ENCODE measurements at regions not wholly inside any gene's neighbourhood (a gene's known extent, or its start where the extent isn't known, plus 50 kb on each side); places are given as distances from the start of the nearest gene placed in this dataset.

DNA sequence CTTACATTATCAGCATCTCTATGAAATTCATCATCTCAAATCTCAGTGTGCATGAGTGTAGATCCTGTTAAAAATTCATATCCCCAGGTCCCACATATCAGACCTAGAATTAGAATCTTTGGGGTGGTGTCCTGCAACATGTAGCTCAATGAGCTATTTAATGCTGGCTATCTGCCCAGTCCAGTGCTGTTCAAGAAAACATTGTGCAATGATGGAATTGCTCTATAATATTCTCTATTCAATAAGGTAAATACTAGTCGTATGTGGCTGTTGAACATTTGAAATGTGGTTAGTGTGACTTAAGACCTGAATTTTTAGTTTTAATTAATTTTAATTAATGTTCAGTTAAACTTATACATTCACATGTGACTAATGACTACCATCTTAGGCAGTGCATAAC, 127.4 kb downstream of the NOL4 start:
- H3K9me3 Mint-ChIP-seq: no peaks in the 10 kb centered on the region
- no peaks in the 10 kb centered on the region for H3K27me3 Mint-ChIP-seq (ENCODE audit: low read depth)
- DNase-seq (ENCODE audit: low spot score) (no peak), ATAC-seq (no peak)
- CTCF ChIA-PET: no interaction called here
- H3K27ac Mint-ChIP-seq: no peak overlapping the region
- TF ChIP-seq, protein P1, sequence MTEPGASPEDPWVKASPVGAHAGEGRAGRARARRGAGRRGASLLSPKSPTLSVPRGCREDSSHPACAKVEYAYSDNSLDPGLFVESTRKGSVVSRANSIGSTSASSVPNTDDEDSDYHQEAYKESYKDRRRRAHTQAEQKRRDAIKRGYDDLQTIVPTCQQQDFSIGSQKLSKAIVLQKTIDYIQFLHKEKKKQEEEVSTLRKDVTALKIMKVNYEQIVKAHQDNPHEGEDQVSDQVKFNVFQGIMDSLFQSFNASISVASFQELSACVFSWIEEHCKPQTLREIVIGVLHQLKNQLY (CRISPR knock-in tag; IDR thresholded peaks at IDR 0.05): no peak
- TF ChIP-seq NR3C1 (CRISPR knock-in tag; conservative IDR thresholded peaks at IDR 0.05; ENCODE audit: low read depth) (no peak), ELF4 (CRISPR knock-in tag; IDR thresholded peaks at IDR 0.05; ENCODE audit: low read depth) (no peak), EMX1 (CRISPR knock-in tag; IDR thresholded peaks at IDR 0.05) (no peak), TEAD1 (CRISPR knock-in tag; IDR thresholded peaks at IDR 0.05) (no peak), FOXK1 (CRISPR knock-in tag; IDR thresholded peaks at IDR 0.05) (no peak), TCF7 (CRISPR knock-in tag; IDR thresholded peaks at IDR 0.05; ENCODE audit: low read depth) (no peak), NFE2L1 (CRISPR knock-in tag; IDR thresholded peaks at IDR 0.05) (no peak), ATF2 (CRISPR knock-in tag; IDR thresholded peaks at IDR 0.05; ENCODE audit: borderline replicate concordance, low read depth) (no peak), NR2C2 (CRISPR knock-in tag; IDR thresholded peaks at IDR 0.05) (no peak), ZNF138 (CRISPR knock-in tag; conservative IDR thresholded peaks at IDR 0.05) (no peak)
- TF ChIP-seq, protein P2, sequence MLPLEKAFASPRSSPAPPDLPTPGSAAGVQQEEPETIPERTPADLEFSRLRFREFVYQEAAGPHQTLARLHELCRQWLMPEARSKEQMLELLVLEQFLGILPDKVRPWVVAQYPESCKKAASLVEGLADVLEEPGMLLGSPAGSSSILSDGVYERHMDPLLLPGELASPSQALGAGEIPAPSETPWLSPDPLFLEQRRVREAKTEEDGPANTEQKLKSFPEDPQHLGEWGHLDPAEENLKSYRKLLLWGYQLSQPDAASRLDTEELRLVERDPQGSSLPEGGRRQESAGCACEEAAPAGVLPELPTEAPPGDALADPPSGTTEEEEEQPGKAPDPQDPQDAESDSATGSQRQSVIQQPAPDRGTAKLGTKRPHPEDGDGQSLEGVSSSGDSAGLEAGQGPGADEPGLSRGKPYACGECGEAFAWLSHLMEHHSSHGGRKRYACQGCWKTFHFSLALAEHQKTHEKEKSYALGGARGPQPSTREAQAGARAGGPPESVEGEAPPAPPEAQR (CRISPR knock-in tag; IDR thresholded peaks at IDR 0.05): no peak
- H3K4me1 Mint-ChIP-seq: no peaks in the 10 kb centered on the region
- H3K4me3 Mint-ChIP-seq: no peak overlapping the region
- no peaks in the 10 kb centered on the region for H3K36me3 Mint-ChIP-seq
- POLR2A ChIA-PET: no interaction called here

DNA sequence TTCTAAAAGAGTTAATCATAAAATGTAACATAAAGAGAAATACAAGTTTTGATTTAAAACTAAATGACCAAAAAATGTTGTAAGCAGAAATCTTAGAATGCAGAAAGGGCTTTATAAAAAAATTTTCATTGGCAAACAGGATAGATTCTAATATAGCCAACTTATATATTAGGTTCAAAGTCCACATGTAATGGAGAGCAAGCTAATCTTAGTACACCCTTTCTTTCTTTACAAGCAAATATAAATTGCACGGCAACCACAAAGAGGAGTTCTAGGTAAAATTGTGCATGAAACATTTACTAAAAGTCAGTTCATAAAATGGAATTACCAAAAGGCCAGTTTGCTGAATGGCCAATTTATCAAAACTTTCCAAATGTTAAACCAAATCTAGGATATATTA, 130.6 kb downstream of the NOL4 start:
- Mint-ChIP-seq H3K4me3 (no peak overlapping the region), H3K27ac (no peak overlapping the region), H3K9me3 (no peaks in the 10 kb centered on the region), H3K36me3 (no peaks in the 10 kb centered on the region), H3K4me1 (no peaks in the 10 kb centered on the region), H3K27me3 (ENCODE audit: low read depth) (no peaks in the 10 kb centered on the region)
- DNase-seq (ENCODE audit: low spot score) (no peak), ATAC-seq (no peak)
- ChIA-PET POLR2A (no interaction called here), CTCF (no interaction called here)
- TF ChIP-seq, protein P3, sequence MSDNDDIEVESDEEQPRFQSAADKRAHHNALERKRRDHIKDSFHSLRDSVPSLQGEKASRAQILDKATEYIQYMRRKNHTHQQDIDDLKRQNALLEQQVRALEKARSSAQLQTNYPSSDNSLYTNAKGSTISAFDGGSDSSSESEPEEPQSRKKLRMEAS (CRISPR knock-in tag; IDR thresholded peaks at IDR 0.05): no peak
- TF ChIP-seq STAT6 (CRISPR knock-in tag; conservative IDR thresholded peaks at IDR 0.05; ENCODE audit: low read depth): no peak
- no peak for TF ChIP-seq ATF2 (CRISPR knock-in tag; IDR thresholded peaks at IDR 0.05; ENCODE audit: borderline replicate concordance, low read depth)
- no peak for TF ChIP-seq ZNF138 (CRISPR knock-in tag; conservative IDR thresholded peaks at IDR 0.05)
- TF ChIP-seq, protein P4, sequence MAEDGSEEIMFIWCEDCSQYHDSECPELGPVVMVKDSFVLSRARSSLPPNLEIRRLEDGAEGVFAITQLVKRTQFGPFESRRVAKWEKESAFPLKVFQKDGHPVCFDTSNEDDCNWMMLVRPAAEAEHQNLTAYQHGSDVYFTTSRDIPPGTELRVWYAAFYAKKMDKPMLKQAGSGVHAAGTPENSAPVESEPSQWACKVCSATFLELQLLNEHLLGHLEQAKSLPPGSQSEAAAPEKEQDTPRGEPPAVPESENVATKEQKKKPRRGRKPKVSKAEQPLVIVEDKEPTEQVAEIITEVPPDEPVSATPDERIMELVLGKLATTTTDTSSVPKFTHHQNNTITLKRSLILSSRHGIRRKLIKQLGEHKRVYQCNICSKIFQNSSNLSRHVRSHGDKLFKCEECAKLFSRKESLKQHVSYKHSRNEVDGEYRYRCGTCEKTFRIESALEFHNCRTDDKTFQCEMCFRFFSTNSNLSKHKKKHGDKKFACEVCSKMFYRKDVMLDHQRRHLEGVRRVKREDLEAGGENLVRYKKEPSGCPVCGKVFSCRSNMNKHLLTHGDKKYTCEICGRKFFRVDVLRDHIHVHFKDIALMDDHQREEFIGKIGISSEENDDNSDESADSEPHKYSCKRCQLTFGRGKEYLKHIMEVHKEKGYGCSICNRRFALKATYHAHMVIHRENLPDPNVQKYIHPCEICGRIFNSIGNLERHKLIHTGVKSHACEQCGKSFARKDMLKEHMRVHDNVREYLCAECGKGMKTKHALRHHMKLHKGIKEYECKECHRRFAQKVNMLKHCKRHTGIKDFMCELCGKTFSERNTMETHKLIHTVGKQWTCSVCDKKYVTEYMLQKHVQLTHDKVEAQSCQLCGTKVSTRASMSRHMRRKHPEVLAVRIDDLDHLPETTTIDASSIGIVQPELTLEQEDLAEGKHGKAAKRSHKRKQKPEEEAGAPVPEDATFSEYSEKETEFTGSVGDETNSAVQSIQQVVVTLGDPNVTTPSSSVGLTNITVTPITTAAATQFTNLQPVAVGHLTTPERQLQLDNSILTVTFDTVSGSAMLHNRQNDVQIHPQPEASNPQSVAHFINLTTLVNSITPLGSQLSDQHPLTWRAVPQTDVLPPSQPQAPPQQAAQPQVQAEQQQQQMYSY (CRISPR knock-in tag; IDR thresholded peaks at IDR 0.05): no peak
- no peak for TF ChIP-seq ZNF416 (CRISPR knock-in tag; IDR thresholded peaks at IDR 0.05)
- no peak for TF ChIP-seq FOXK1 (CRISPR knock-in tag; IDR thresholded peaks at IDR 0.05)
- TF ChIP-seq GRHL2 (CRISPR knock-in tag; IDR thresholded peaks at IDR 0.05; ENCODE audit: insufficient replicate concordance, severe bottlenecking): no peak
- no peak for TF ChIP-seq ZNF317 (CRISPR knock-in tag; IDR thresholded peaks at IDR 0.05; ENCODE audit: borderline replicate concordance, low read depth)
- TF ChIP-seq CBFB (CRISPR knock-in tag; IDR thresholded peaks at IDR 0.05; ENCODE audit: low read depth): no peak
- no peak for TF ChIP-seq JUN (CRISPR knock-in tag; IDR thresholded peaks at IDR 0.05)
- TF ChIP-seq, protein P5, sequence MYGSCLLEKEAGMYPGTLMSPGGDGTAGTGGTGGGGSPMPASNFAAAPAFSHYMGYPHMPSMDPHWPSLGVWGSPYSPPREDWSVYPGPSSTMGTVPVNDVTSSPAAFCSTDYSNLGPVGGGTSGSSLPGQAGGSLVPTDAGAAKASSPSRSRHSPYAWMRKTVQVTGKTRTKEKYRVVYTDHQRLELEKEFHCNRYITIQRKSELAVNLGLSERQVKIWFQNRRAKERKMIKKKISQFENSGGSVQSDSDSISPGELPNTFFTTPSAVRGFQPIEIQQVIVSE (CRISPR knock-in tag; IDR thresholded peaks at IDR 0.05; ENCODE audit: borderline replicate concordance): no peak

All from WTC11 (cell line).